Osteocyte (in vitro differentiated cells): ENCODE measurements at regions not wholly inside any gene's neighbourhood (a gene's known extent, or its start where the extent isn't known, plus 50 kb on each side); places are given as distances from the start of the nearest gene placed in this dataset.
A peak's percentile ranks its signal among the peaks of the same experiment; 100 is the strongest.

ENCODE experiments used
- DNase-seq: peaks from one replicate; pipeline ENCODE4 v3.0.0; 2021; ENCODE audit warnings: mixed read lengths; ENCODE audit not compliant: unreplicated experiment; ENCODE audit errors: extremely low spot score
- H3K27ac Mint-ChIP-seq: one replicate; pipeline ENCODE4 v1.8.0; 2021; ENCODE audit warnings: mild to moderate bottlenecking, mixed read lengths; ENCODE audit not compliant: unreplicated experiment
- H3K27me3 Mint-ChIP-seq: one replicate; pipeline ENCODE4 v1.8.0; 2021; ENCODE audit warnings: mixed read lengths; ENCODE audit not compliant: unreplicated experiment
- H3K36me3 Mint-ChIP-seq: one replicate; pipeline ENCODE4 v1.8.0; 2021; ENCODE audit warnings: mixed read lengths; ENCODE audit not compliant: unreplicated experiment
- H3K4me1 Mint-ChIP-seq: one replicate; pipeline ENCODE4 v1.8.0; 2021; ENCODE audit warnings: mixed read lengths; ENCODE audit not compliant: unreplicated experiment
- H3K4me3 Mint-ChIP-seq: one replicate; pipeline ENCODE4 v1.8.0; 2021; ENCODE audit warnings: mild to moderate bottlenecking, moderate library complexity, mixed read lengths; ENCODE audit not compliant: unreplicated experiment
- H3K9me3 Mint-ChIP-seq: one replicate; pipeline ENCODE4 v1.8.0; 2021; ENCODE audit warnings: mixed read lengths; ENCODE audit not compliant: unreplicated experiment
- TF ChIP-seq, protein P1 (sequence below): fragments of 200-600 bp; sonication (generic); IDR thresholded peaks from 2 replicates; pipeline ENCODE4 v1.5.0; 2021; ENCODE audit warnings: antibody characterized with exemption, mild to moderate bottlenecking, moderate library complexity

DNA sequence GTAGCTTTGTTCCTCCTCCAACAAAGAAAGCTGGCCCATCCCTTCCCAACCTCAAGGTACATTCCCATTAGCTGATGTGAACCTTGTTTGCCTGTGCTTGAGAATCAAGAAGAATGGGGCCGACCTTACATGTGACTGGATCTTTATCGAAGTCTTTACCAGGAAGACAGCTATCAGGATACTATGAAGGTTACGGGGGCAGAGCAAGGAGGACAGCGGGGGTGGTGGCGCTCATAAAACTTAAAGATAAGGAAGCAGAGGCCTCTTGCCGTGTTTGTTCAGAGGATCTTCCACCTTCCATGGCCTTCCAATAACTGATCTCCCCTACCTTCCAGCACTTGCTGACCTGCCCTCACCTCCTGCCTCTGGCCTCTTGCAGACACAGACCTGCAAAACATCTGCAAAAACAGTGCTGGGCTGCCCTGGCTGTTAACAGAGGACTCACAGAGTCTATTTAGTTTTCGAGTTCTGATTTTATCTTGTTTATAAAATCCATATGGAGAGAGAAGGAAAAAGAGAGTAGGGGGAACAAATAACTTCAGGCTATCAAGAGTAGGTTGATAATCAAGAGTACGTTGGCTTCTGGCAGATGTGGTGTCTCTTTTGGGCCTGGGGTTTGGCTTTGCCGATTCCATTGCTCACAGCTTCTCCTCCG, 198.0 kb downstream of the HUNK start:
- Mint-ChIP-seq H3K4me3 (no peak overlapping the region), H3K27me3 (no peaks in the 10 kb centered on the region), H3K36me3 (no peaks in the 10 kb centered on the region), H3K4me1 (no peaks in the 10 kb centered on the region), H3K9me3 (no peaks in the 10 kb centered on the region), H3K27ac (no peak overlapping the region)
- TF ChIP-seq, protein P1, sequence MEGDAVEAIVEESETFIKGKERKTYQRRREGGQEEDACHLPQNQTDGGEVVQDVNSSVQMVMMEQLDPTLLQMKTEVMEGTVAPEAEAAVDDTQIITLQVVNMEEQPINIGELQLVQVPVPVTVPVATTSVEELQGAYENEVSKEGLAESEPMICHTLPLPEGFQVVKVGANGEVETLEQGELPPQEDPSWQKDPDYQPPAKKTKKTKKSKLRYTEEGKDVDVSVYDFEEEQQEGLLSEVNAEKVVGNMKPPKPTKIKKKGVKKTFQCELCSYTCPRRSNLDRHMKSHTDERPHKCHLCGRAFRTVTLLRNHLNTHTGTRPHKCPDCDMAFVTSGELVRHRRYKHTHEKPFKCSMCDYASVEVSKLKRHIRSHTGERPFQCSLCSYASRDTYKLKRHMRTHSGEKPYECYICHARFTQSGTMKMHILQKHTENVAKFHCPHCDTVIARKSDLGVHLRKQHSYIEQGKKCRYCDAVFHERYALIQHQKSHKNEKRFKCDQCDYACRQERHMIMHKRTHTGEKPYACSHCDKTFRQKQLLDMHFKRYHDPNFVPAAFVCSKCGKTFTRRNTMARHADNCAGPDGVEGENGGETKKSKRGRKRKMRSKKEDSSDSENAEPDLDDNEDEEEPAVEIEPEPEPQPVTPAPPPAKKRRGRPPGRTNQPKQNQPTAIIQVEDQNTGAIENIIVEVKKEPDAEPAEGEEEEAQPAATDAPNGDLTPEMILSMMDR: no peak
- DNase-seq: no peak

DNA sequence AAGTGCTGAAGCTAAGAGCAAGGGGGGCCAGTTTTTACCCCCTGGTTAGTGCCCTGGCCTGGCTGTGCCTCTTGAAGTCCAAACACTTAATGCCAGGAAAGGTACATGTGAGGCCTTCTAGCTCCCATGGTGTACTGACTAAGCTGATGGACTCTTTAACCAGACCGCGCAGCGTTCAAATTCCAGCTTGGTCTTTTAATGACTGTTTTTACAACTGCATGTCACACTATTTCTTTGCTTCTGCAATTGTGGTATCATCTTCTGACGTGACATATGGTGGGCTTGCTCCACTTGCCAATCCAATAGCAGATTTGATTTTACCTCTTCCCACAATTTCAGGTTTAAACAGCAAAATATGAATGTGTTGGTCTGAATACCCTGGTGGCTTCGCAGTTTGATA, 197.3 kb downstream of the HUNK start:
- peaks cover 5% of the 10 kb centered on the region for H3K27me3 Mint-ChIP-seq
- peak; percentile 32 for DNase-seq
- H3K36me3 Mint-ChIP-seq: no peaks in the 10 kb centered on the region
- no peak overlapping the region for H3K4me3 Mint-ChIP-seq
- TF ChIP-seq, protein P1: no peak
- no peak overlapping the region for H3K27ac Mint-ChIP-seq
- H3K9me3 Mint-ChIP-seq: no peaks in the 10 kb centered on the region
- no peaks in the 10 kb centered on the region for H3K4me1 Mint-ChIP-seq

DNA sequence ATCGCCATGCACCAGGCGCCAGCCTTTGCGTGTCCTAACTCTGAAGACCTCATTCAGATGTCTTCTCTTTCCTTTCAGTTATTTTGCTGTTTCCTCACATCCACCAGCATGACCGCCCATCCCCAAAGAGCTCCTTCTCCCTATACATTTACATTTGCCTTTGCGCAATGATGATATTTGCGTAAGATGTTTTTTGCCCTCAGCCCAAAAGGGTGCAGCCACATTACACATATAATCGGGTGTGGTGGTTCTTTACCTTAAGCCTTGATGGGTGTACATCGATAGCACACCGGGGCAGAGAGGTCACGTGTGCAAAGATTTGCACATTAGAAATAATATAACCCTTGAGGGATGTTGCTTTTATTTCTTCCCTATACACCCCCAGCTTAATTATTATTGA, 192.8 kb downstream of the HUNK start:
- DNase-seq: no peak
- H3K27ac Mint-ChIP-seq: no peak overlapping the region

DNA sequence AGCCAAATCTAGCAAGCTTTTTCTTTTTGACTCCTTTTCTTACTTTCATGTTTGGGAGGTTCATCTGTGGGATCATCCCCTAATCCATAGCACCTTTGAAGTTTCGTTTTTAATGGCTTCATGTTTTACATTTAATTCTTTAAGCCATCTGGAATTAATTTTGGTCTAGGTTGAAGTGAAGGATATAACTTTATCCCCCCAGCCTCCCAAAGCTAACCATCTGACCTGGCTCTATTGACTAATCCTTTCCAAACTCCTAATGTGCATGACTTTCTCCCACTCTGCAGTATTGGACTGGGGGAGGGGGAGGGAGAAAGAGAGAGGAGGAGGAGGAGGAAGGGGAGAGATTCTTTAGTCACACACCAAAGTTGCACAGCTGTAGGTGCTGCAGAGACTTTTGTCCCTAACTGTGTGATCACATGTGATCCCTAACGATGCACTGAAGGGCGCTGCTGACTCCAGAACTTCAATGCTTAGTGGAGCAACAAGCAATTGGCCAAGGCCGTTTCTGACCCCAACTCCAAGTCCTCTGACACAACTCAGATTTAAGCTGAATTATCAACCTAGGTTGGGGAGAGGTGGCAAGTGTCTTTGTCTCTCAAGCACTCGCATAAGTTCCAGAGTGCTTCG, 191.6 kb downstream of the HUNK start:
- Mint-ChIP-seq H3K4me3 (no peak overlapping the region), H3K4me1 (no peaks in the 10 kb centered on the region), H3K9me3 (no peaks in the 10 kb centered on the region), H3K36me3 (no peaks in the 10 kb centered on the region), H3K27ac (no peak overlapping the region), H3K27me3 (peaks cover 11% of the 10 kb centered on the region)
- no peak for DNase-seq
- TF ChIP-seq, protein P1: no peak

More for the DNA sequence above, 192.8 kb downstream of the HUNK start:
- Mint-ChIP-seq H3K4me3 (no peak overlapping the region), H3K27me3 (peaks cover 11% of the 10 kb centered on the region), H3K9me3 (no peaks in the 10 kb centered on the region), H3K36me3 (no peaks in the 10 kb centered on the region), H3K4me1 (no peaks in the 10 kb centered on the region)
- TF ChIP-seq, protein P1: no peak

DNA sequence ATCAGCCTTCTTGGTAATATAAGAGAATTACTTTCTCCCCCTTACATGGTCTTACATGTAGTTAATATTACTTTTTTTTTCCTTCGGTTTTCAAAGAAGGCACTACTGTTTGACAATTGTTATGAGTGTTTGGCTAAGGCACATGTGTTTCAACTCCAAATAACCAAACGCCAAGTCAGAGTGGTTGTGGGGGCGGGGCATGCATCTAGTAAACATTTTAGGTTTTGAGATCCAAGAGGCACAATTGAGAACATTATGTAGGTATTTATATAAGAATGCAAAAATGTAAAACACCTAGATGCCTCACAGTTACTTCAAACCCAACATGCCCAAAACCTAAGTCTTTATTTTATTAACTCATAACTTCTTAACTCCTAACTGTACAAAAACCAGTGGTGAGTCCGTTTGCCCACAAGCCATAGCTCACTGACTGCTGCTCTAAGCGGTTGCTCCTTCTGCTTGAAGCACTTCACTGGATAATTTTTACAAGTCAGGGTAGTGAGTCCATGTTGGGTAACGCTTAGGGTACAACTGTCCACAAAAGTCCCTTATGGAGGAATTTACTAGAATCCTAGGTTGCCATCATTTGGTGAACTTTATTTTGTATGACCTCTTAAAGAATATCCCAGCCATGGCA, 189.9 kb downstream of the HUNK start:
- TF ChIP-seq, protein P1: no peak
- no peaks in the 10 kb centered on the region for H3K9me3 Mint-ChIP-seq
- DNase-seq: no peak
- no peaks in the 10 kb centered on the region for H3K36me3 Mint-ChIP-seq
- no peak overlapping the region for H3K4me3 Mint-ChIP-seq
- H3K27ac Mint-ChIP-seq: no peak overlapping the region
- peaks cover 11% of the 10 kb centered on the region for H3K27me3 Mint-ChIP-seq
- no peaks in the 10 kb centered on the region for H3K4me1 Mint-ChIP-seq
